ENCODE measurements at regions not wholly inside any gene's neighbourhood (a gene's known extent, or its start where the extent isn't known, plus 50 kb on each side); places are given as distances from the start of the nearest gene placed in this dataset.
"Not testable (repeated sequence)": the region's sequence is repeated elsewhere in the genome, so short reads cannot be mapped to it uniquely, and the experiment has no call there.

DNA sequence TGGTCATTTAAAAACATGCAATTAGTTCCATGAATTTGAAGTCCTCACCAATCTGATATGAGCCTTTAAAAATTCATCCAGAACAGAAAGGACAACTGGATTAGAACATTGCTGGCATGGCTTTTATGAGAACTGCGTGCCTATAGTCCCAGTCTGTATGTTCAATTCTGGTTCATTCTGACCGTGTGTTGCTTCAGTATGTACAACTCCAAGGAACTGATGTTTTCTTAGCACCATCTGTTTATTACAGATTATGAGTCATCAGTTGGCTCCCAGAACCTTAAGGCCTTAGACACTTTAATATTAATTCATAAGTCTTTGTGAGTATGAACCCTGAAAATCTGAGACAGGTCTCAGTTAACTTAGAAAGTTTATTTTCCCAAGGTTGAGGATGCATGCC is 115.0 kb downstream of the CEP44 start:
- DNase-seq, result no peak

DNA sequence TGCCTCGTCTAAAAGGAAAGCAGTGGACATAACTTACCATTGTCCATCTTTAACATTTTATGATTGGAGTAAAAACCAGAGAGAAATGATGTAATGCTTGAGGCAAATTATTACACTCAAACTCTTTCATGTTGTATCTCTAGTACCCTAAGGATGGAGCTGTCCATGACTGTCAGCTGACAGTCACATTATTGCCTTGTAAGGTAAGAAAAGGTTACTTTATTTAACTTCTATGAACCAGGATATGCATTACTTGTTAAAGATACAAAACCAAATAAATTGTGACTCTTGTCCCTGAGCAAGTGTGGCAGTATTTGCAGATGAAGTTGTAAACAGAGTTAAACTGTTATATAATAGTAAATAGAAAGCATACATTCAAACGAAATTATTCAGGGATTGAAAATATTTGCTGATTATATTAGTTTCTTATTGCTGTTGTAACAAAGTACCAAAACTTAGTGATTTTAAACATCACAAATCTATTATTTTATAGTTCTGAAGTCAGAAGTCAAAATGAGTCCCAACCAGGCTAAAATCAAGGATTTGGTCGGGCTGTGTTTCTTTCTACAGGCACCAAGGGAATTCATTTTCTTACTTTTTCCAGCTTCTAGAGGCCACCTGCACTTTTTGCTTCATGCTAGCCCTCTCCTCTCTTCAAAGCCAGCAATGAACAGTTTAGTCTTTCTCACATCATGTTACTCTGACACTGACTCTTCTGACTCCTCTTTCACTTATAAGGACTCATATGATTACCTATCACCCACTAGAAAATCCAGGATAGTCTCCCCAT is 113.8 kb downstream of the CEP44 start:
- DNase-seq, result no peak

DNA sequence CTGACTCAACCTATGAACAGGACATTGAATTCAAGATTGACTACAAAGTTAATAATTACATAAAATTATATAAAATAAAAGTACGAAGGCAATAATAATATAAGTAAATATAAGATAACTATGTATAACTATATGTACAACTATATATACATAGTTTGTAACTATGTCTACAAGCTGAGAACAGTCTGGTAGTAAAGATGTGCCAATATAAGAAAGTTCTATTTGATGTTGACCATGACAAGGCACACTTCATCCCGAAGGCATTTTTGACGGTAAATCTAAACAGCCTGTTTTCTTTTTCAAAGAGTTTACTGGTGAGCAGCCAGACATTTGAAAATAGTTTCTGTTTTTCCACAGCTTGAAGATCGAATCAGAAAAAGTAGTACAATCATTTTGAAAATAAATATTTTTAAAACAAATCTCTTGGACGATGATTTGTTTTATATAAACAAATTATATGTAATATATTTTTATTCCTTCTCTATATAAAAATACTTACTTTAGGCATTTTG is 112.9 kb downstream of the CEP44 start:
- DNase-seq, result no peak

DNA sequence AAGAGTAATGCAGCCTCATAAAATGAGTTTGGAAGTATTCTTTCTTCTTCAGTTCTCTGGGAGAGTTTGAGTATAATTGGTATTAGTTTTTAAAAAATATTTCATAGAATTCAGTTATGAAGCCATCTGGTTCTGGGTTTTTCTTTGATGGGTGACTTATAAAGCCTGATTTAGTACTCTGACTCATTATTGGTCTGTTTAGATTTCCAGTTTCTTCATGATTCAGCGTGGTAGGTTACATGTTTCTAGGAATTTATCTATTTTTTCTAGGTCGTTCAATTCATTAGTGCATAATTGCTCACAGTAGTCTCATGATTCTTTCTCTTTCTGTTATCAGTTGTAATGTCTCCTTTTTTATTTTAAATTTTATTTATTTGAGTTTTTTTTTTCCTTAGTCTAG is 111.2 kb downstream of the CEP44 start:
- DNase-seq, result no peak

DNA sequence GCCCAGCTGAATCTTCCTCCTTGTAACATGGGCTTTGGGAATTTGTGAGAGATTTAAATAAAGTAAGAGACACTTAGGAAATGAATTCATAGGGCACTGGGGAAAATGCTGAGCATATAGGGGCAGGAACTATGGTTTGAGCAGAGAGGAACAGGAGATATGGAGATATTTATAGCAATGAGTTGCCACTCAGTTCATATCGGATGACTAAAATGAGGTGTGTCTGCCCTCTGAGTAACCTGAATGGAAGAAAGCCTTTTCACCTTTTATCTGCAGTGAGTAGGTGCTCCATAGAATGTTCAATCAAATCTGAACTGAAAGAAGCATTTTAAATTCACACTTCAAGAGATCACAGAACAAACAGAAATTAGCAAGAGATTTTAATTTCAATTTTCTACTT is 105.7 kb downstream of the CEP44 start:
- DNase-seq, result no peak

DNA sequence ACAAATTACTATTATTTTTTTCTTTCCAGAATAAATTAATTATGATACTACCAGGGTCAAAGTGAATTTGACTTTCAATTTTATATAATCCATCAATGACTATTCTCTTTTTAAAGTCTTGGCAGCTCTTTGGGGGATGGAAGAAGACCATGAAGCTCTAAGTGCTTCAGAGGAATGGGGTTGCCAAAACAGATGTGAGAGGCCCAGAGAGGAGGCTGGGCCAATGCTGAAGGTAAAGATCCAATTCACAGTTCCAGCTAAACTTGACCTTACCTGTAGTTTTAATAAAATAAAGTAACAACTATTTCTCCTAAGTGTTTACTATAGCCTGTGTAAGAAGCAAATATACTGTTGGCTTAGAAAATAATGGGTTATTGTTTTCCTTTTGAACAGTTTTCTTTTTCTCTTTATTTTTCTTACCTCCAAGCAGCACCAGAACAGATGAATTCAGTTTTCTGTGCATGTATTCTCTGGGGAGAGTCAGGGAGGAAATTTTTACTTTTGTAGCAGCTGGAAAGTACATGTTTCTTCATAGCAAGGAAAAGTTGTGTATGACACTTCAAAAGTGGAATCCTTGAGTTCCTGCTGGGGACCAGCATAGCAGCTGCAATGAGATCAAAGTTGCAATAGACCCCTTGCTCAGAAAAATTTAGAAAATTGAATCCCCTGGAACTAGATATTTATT is 104.9 kb downstream of the CEP44 start:
- DNase-seq, result no peak

DNA sequence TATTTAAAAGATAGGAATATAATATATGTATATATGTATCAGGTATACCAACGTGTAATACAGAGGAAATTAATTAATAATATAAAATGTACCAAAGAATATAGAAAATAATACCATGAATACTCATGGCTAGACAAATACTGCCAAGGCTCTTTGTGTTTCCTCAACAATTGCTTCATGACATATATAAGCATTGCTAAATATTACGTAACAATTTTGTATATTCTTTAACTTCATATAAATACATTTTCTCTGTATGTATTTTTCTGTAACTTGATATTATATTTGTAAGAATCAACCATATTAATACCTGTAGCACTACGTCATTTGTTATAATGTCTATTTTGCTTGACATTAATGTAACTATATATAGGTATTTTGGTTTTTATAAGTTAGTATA is 104.0 kb downstream of the CEP44 start:
- no peak for DNase-seq

DNA sequence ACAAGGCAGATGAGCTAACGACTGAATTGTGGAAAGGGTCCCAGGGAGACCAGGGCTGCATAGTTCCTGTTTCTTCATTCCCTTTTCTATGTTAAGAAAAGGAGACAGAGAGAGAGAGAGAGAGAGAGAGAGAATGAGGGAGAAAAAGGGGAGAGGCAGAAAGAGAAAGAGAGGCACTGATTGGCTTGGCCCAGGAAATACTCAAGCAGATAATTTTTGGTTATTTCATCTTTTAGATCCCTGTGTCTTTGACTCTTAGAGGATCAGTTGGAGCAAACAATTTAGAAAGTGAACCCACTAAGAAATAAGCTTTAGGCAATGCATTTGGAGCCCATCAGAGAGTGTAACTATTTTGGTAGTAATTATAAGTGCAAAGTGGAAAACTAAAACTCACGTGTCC is 103.4 kb downstream of the CEP44 start:
- no peak for DNase-seq

DNA sequence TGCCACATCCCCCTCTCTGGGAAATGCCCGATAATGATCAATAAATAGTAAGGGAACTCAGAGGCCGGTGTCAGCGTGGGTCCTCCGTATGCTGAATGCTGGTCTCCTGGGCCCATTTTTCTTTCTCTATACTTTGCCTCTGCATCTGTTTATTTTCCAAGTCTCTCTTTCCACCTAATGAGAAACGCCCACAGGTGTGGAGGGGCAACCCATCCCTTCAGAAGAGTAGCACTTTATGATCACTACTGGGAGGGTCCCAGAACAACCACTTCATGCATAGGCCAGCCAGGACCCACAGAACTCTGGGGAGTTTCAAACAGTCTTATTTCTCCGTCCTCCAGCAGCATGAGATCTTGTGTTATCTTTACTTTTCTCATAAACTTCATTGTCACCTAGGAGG is 100.1 kb downstream of the CEP44 start:
- DNase-seq, result no peak

DNA sequence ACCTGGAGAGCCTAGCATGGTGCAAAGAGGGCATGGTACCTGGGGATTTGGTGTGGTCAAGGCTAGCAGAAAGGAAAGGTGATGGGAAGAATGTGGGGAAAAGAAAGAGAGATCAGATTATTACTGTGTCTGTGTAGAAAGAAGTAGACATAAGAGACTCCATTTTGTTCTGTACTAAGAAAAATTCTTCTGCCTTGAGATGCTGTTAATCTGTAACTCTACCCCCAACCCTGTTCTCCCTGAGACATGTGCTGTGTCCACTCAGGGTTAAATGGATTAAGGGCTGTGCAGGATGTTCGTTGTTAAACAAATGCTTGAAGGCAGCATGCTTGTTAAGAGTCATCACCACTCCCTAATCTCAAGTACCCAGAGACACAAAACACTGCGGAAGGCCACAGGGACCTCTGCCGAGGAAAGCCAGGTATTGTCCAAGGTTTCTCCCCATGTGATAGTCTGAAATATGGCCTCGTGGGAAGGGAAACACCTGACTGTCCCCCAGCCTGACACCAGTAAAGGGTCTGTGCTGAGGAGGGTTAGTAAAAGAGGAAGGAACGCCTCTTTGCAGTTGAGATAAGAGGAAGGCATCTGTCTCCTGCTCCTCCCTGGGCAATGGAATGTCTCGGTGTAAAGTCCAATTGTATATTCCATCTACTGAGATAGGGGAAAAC is 99.4 kb downstream of the CEP44 start:
- DNase-seq, result not testable (repeated sequence)

Measured in suppressor macrophage treated with lipopolysaccharide for 4 hours (primary cell).